Stimulated activated CD8-positive, alpha-beta memory T cell treated with anti-CD3 and anti-CD28 coated beads, Interleukin-4, amount 100 ng/mL, for 24 hours (primary cell): ENCODE measurements at regions not wholly inside any gene's neighbourhood (a gene's known extent, or its start where the extent isn't known, plus 50 kb on each side); places are given as distances from the start of the nearest gene placed in this dataset.

Experiments
- DNase-seq: peaks from one replicate; pipeline ENCODE4 v3.0.0-alpha.2; 2020; ENCODE audit warnings: low read depth

GRCh38 chr13:50576156-50576555, 267.3 kb downstream of the DLEU7 start:
- no peak for DNase-seq

- no peak for DNase-seq
Observed at GRCh38 chr13:50577806-50578205, 265.7 kb downstream of the DLEU7 start.

- no peak for DNase-seq
Observed at GRCh38 chr13:50580684-50581305, 262.7 kb downstream of the DLEU7 start.

GRCh38 chr13:50581586-50582196, 261.8 kb downstream of the DLEU7 start:
- no peak for DNase-seq

DNA sequence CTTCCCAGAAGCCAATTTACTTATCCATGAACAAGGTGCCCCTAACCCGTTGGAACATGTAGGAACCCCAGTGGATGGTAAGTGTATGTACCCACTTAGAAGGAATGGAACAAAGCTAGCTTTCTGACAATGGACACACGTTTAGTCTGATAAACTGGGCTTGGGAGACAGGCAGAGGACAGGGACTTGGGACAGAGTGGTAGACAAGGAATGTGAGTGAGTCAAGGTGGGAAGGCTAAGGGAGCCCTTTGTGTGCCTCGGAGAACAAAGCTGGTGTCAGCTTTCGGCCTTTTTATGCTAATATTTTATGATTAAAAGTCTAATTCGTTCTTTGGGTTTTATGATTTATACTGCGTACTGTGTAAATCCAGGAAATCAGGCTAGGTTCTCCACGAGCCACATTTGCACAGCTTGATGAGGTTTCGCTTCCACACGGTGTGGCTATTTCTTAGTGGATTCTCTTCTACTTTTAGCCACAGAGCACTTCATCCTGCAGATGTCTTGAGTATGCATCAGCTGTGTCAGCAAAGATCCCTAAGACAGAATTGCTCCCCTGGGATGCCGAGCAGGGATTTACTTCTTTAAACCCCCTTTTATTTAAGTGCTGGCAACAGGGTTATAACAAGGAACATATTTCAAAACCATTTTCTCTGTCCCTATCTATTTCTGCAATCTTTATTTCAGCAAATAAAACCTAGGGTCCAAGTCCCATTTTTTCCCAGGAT, 258.5 kb downstream of the DLEU7 start:
- no peak for DNase-seq

DNA sequence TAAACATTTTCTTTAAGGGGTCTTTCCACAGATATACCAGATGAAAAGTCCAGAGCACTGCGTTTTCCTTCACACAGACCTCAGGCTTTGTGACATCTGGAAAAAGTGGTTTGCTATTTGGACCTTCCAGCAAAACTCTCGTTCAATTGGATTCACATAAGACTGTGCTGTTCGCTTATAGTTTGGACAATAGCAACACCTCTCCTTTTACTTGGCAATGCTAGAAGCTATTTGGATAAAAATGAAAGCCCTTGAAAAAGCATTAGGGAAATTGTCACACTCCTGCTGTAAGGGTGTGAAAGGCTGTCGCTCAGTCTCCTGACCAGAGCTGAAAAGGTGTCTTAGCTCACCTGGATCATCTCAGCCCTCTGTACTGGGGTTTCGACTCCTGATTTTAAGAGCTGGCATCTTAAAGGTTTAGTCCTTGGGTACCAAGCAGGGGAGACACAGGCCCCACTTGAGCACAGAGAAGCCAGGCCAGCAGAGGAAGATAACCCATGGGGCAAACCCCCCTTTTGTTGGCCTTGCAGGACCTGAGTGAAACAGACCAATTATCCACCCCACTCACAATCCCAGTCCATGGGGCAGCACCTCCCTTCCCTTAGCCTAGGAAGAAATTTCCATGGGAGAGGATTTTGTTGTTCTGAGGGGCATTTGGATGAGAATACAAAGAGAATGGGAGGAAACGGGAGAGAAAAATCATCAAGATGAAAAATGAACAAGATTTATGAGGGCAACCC, 257.6 kb downstream of the DLEU7 start:
- DNase-seq, result no peak

DNA sequence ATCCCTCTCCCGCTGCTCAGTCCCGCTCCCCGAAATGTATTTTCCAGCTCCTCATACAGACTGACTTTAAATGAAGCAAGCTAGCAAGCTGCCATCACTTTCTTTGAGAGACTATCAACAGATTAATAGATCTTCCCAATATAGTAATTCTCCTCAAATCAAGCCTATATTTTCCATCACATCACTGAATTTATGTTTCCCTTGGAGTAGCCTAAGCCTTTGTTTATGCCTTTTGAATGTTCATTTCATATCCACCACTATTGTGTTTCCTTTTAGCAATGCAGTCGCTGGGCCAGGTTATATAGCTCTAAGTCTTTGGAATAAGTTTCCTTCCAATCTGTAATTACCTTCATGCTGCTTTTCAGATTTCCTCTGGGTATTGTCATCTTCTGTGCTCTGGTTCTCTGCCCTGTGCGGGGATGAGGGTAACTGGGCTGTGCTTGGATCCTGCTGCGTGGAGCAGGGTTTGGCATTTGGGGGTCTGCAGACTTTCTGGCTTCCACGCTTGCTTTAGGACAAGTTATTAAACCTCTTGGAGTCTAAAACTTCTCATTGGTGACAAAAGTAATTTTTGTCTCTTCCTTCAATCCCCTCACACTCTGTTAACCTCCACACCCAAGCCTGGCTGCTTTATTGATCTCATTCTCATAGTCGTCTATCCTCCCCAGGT, 256.9 kb downstream of the DLEU7 start:
- DNase-seq, result no peak

DNA sequence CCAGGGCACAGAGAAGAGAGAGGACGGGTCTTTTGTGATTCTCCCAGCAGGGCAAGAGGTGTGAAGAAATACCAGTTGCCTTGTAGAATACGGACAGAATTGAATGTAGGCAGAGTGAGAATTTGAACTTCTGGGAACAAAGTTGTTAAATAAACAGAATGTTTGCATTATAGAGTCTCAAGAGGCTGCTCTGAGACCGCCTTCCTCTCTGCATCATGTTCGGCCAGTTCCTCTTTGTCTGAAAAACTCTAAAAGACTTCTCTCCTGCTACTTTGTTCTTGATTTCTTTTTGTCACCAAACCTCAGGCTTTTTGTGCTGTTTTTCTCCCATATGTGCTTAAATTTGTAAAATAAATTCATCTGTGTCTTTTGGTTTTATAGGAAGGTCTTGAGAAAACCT, 256.4 kb downstream of the DLEU7 start:
- no peak for DNase-seq

GRCh38 chr13:50587645-50588373, 255.7 kb downstream of the DLEU7 start:
- DNase-seq, result no peak

GRCh38 chr13:50588491-50589130, 254.9 kb downstream of the DLEU7 start:
- no peak for DNase-seq

- DNase-seq, result no peak
Observed at GRCh38 chr13:50589139-50589538, 254.4 kb downstream of the DLEU7 start.

DNA sequence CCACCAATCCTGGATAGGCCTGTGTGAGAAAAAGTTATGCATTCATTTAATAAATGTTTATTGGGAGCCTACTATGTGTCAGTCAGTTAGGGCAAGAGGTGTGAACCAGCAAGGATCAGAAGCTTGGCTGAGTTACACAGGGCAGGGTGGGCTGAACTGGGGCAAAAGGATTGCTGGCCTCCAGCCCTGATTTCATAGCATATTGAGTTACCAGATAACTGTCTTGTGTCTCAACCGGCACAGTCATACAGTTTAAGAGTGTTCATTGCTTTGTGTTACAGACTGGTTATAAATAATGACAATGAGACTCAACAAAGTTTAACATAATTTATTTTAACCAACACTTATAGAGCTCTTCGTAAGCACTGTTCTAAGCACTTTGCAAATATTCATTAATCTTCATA, 253.8 kb downstream of the DLEU7 start:
- no peak for DNase-seq

GRCh38 chr13:50592412-50593155, 250.9 kb downstream of the DLEU7 start:
- DNase-seq, result no peak

DNA sequence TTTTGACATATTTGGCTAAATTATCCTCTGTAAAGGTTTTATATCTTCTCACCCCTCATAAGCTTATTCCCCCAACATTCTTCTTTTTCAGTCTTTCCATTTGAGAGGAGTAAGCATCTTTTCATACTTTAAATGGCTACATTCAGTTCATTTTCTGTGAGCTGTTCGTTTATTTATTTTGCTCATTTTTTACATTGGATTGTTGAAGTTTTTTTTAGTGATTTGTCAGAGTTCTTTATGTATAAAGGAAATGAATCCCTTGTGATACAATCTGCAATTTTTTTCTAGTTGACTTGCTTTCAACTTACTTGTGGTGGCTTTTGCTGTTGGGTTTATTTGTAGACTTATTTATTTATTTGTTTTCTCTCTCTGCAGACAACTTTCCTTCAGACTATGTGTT, 250.3 kb downstream of the DLEU7 start:
- DNase-seq, result no peak

- DNase-seq, result peak; percentile 35
Observed at GRCh38 chr13:50594276-50595051, 249.0 kb downstream of the DLEU7 start.

- no peak for DNase-seq
Observed at GRCh38 chr13:50595196-50595595, 248.3 kb downstream of the DLEU7 start.

DNA sequence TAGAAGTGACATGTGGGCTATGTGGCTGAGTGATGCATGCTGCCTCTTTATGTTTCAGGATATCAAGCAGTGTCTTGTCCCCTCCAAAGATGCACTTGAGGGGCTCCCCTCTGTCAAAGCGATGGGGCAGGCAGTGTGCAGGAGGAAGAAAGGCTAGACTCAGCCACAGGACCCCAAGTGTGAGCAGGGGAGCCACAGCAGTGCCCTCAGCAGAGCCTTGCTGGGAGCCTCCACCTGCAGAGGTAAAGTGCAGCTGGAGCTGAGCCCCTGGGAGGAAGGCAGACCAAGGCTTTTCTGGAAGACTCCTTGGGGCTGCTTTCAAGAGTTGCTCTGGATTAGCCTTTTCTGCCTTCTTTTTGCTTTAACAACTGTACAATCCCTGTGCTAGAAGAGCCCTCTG, 247.3 kb downstream of the DLEU7 start:
- DNase-seq, result no peak

DNA sequence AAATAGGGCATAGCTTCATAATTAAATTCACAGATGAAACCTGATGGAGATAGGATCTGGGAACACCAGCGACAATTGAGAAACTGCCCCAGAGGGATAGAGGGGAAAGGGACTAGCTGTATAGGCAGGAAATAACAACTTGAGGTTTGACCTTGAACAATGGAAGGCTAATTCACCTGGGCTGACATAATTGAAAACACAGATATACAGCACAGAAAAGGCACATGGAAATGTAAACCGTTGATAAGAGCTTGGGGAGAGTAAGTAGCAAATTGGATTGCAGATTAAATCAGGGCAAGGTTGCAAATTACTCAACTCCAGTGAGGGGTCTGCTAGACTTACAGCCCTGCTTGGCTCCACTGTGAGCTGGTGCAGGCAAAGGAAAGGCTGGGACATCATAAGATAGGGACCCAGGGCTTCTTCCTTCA, 246.7 kb downstream of the DLEU7 start:
- no peak for DNase-seq

DNA sequence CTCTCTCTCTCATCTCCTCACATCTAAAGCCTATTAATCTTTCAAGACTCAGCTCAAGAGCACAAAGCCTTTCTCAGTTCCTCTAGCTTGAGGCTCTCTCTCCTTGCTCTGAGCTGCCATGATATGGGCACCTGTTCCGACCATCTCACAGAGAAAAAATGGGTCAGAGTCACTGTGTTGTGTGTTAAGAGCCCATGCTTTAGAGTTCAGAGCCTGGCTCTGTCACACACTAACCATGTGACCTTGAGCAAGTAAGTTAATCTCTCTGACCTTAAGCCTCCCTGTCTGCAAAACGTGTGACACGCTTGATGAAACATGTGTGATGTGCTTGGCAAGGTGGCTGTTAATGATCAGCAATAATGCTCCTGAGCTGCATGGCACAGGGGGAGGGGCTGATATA, 245.2 kb downstream of the DLEU7 start:
- DNase-seq, result no peak

- DNase-seq, result no peak
Observed at GRCh38 chr13:50599046-50599445, 244.4 kb downstream of the DLEU7 start.
